HTR-8/SVneo (cell line): ENCODE measurements at regions not wholly inside any gene's neighbourhood (a gene's known extent, or its start where the extent isn't known, plus 50 kb on each side); places are given as distances from the start of the nearest gene placed in this dataset.

Experiments used
- DNase-seq: peaks from one replicate; pipeline ENCODE4 v3.0.0; 2011; ENCODE audit warnings: low spot score, mixed read lengths; ENCODE audit not compliant: insufficient read length
- FAIRE-seq: peaks from 2 replicates; lab custom pipeline; 2011; peaks lifted over from hg19 to GRCh38; lab: Jason Lieb, UNC

- no peak for DNase-seq
- no peak for FAIRE-seq
Measured at GRCh38 chr12:116474899-116475298, 84.3 kb upstream of the MAP1LC3B2 start.

GRCh38 chr12:116476227-116476822, 82.9 kb upstream of the MAP1LC3B2 start:
- FAIRE-seq, result no peak
- DNase-seq, result no peak

GRCh38 chr12:116478243-116478773, 80.9 kb upstream of the MAP1LC3B2 start:
- DNase-seq (no peak), FAIRE-seq (no peak)

DNA sequence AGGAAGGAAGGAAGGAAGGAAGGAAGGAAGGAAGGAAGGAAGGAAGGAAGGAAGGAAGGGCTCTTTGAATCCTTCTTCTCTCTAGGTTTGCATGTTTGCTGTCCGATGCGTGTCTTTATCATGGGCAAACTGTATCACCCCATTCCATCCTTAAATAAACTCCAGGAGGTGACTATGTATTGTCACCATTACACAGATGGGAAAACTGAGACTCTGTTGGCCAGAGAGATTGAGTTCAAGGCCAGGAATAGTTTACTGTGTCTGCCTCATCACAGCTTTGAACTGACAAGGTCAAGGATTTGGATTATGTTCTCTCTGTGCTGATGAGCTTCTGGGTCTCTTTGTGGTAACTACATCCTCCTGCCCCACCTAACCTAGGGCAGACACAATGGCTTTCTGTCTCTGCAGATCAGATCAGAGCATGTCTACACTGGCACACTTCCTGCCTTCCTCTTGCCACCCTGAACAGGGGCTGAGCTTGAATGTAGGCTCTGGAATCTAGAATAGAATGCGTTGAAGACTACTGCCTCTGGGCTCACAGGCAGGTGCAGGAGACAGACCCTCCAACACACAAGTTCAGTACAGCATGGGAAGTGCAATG, 78.9 kb upstream of the MAP1LC3B2 start:
- FAIRE-seq (no peak), DNase-seq (no peak)

GRCh38 chr12:116481726-116482125, 77.5 kb upstream of the MAP1LC3B2 start:
- FAIRE-seq (no peak), DNase-seq (no peak)

DNA sequence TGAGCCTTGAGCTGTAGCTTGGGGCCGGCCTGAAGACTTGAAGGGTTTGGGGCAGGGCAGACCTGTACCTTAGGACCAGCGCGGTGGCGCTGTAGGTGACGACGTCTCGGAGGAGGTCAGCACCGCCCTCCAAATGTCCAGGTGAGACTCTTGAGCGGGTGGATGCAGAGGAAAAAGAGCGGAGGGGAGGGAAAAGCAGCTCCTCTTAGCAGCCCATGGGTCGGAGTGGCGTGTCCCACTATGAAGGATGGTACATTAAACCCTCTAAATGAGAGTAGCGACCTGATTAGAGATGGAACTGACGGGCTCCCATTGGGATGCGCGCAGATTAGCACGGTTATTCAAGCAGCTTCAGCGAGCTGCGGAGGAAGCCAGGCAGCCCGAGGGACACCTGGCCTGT, 77.0 kb upstream of the MAP1LC3B2 start:
- no peak for FAIRE-seq
- no peak for DNase-seq

DNA sequence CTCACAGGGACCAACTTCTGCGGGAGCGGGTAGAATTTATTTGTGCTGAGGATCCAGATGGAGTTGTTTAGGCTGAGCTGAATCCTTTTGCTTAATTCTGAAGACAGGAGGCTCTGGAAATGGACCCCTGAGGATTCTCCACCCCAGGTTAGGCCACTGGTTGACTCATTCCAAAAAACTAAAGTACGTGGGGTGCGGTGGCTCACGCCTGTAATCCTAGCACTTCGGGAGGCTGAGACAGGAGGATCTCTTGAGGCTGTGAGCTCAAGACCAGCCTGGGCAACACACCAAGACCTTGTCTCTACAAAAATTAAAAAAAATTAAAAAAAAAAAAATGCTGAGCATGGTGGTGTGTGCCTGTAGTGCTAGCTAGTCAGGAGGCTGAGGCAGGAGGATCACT, 76.3 kb upstream of the MAP1LC3B2 start:
- no peak for FAIRE-seq
- DNase-seq, result no peak

GRCh38 chr12:116483959-116484750, 75.0 kb upstream of the MAP1LC3B2 start:
- DNase-seq (no peak), FAIRE-seq (no peak)

DNA sequence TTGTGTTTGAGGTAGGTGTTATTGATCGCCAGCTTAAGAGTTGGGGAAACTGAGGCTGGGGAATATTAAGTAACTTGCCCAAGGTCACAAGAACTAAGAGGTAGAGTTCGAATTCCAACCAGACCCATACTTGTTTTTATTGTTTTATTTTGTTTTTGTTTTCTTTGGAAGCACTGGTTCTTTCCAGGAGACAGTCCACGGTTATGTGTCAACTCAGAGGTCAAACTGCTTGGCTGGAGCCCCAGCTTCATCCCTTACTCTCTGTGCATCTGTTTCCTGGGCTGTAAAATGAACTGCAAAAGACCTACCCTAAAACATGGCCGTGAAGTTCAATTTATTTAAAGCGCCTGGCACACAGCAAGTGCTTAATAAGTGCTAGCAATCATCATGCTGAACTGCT, 74.4 kb upstream of the MAP1LC3B2 start:
- no peak for FAIRE-seq
- DNase-seq, result no peak

DNA sequence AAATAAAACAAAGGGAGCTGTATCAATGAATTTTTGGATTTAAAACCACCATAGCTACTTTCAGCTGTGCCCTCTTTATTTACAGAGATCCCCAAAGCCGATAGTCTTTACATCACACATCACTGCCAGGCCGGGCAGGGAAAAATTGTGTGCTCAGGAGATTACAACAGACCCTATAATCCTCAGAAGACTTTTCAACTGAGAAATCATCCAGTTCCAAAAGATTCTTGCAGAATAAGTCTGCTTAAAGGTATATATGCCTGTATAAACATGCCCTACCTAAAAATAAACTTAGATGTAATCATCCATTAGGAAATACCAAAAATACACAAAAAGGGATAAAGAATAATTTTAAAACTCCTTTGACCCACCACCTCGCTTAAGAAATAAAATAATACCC, 70.1 kb upstream of the MAP1LC3B2 start:
- no peak for FAIRE-seq

DNA sequence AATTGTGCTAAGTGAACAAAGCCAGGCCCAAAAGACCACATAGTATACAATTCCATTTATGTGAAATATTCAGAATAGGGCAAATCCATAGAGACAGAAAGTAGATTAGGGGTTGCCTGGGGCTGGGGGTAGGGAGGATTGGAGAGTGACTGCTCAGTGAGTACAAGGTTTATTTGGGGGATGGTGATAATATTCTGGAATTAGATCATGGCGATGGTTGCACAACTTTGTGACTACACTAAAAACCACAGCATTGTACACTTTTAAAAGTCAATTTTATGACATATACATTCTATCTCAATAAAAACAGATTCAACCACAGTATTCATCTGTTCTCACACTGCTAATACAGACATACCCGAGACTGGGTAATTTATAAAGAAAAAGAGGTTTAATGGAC, 68.7 kb upstream of the MAP1LC3B2 start:
- FAIRE-seq, result no peak
- no peak for DNase-seq

More for the DNA sequence above, 70.1 kb upstream of the MAP1LC3B2 start:
- DNase-seq, result no peak

DNA sequence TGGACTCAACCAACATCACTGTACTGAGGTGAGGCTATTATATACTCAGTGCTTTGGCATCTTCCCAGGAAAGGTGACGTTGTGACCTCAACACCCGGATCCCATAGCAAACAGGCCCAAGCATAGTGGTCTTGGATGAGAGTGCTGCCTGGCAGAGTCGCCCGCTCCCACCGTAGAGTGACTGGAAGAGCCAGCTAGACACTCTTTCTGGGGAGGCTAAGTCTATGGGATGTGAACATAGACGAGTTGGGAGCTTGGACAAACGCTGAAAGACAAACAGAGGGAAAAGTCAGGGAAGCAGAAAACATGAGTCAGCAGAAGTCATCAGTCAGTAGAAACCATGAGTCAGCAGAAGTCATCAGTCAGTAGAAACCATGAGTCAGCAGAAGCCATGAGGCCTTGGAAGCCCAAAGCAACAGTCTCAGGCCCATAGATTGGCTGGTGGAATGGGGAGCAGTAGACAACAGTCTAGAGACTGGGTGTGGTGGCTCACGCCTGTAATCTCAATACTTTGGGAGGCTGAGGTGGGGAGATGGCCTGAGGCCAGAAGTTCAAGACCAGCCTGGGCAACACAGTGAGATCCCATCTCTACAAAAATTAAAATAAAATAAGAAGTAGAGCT, 66.4 kb upstream of the MAP1LC3B2 start:
- DNase-seq (no peak), FAIRE-seq (no peak)

DNA sequence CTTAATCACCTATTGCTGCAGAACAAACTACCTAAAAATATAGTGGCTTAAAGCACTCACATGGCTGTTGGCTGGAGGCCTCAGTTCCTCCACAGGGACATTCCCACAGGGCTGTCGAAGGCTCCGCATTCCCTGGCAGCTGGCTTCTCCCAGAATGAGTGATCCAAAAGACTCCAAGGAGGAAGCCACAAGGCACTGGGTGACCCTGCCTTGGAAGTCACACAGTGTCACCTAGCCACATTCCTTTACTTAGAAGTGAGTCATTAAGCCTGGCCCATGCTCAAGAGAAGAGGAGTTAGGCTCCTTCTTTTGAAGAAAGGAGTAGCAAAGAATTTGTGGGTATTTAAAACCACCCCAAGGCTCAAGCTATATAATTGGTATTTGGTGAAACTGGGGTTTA, 63.9 kb upstream of the MAP1LC3B2 start:
- FAIRE-seq, result no peak

GRCh38 chr12:116497051-116497591, 62.1 kb upstream of the MAP1LC3B2 start:
- FAIRE-seq (no peak), DNase-seq (no peak)

More for the DNA sequence above, 63.9 kb upstream of the MAP1LC3B2 start:
- DNase-seq, result no peak

GRCh38 chr12:116498471-116498870, 60.7 kb upstream of the MAP1LC3B2 start:
- FAIRE-seq, result no peak

GRCh38 chr12:116502141-116502725, 56.9 kb upstream of the MAP1LC3B2 start:
- DNase-seq (no peak), FAIRE-seq (no peak)

More at GRCh38 chr12:116498471-116498870, 60.7 kb upstream of the MAP1LC3B2 start:
- DNase-seq, result no peak

- FAIRE-seq (no peak), DNase-seq (no peak)
Measured at GRCh38 chr12:116502989-116503496, 56.1 kb upstream of the MAP1LC3B2 start.

DNA sequence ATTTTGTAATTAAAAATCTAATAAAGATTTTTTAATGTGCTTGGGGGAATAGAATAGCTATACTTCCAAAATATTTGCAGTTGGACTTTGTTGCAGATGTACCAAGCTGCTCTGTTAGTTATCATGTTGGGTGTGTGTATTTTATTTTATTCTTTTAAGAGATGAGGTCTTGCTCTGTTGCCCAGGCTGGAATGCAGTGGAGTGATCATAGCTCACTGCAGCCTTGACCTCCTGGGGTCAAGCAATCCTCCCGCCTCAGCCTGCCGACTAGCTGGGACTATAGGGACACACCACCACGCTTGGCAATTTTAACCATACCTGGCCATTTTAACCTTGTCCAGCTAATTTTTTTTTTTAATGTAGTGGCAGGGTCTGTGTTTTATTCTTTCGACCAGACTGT, 54.7 kb upstream of the MAP1LC3B2 start:
- FAIRE-seq (no peak), DNase-seq (no peak)

- no peak for FAIRE-seq
- DNase-seq, result no peak
Measured at GRCh38 chr12:116506697-116507064, 52.5 kb upstream of the MAP1LC3B2 start.
